Stomach (tissue), 8 donors: ENCODE measurements at regions not wholly inside any gene's neighbourhood (a gene's known extent, or its start where the extent isn't known, plus 50 kb on each side); places are given as distances from the start of the nearest gene placed in this dataset.
"Not testable (repeated sequence)": the region's sequence is repeated elsewhere in the genome, so short reads cannot be mapped to it uniquely, and the experiment has no call there.

ENCODE experiments used
- DNase-seq, 2 donors: peaks; one replicate each; pipeline versions ENCODE4 v3.0.0 to v3.0.0-alpha.2; 2013 to 2019
- H3K27ac ChIP-seq, 5 donors: fragments of 200-600 bp in 4 of 5; sonication (generic) in 4 of 5; one replicate each; pipeline ENCODE4 v1.5.1; 2013 to 2019; ENCODE audit warnings: mild to moderate bottlenecking in 1 of 5, moderate library complexity in 1 of 5
- H3K27me3 ChIP-seq, 3 donors: fragments of 200-600 bp; sonication (generic); one replicate each; pipeline ENCODE4 v1.5.1; 2017 to 2019; ENCODE audit warnings: mixed run types in 1 of 3
- H3K36me3 ChIP-seq, 4 donors: fragments of 200-600 bp; sonication (generic); 1 replicate in 3 of 4; 2 replicates in 1 of 4; pipeline ENCODE4 v1.5.1; 2016 to 2019
- H3K4me1 ChIP-seq, 4 donors: fragments of 200-600 bp; sonication (generic); one replicate each; pipeline ENCODE4 v1.5.1; 2016 to 2019
- H3K4me3 ChIP-seq, 4 donors: fragments of 200-600 bp; sonication (generic) in 3 of 4; one replicate each; pipeline ENCODE4 v1.5.1; 2016 to 2019; ENCODE audit warnings: mild to moderate bottlenecking in 1 of 4
- H3K9me3 ChIP-seq, 4 donors: fragments of 200-600 bp; sonication (generic); one replicate each; pipeline ENCODE4 v1.5.1; 2016 to 2019
- EP300 ChIP-seq: sonication (generic); formaldehyde crosslinking; IDR thresholded peaks from one replicate; pipeline ENCODE4 v1.6.1; 2017; ENCODE audit warnings: antibody characterized with exemption
- POLR2A ChIP-seq, 4 donors: fragments of 450-650 bp; IDR thresholded peaks; one replicate each; pipeline ENCODE4 v1.6.1; 2016; ENCODE audit warnings: antibody characterized with exemption in 4 of 4, control low read depth in 2 of 4, mild to moderate bottlenecking in 1 of 4, moderate library complexity in 1 of 4
- POLR2AphosphoS5 ChIP-seq, 3 donors: sonication (generic); formaldehyde crosslinking; IDR thresholded peaks; one replicate each; pipeline ENCODE4 v1.6.1; 2016; ENCODE audit warnings: antibody characterized with exemption in 3 of 3
- WGBS, 5 donors: extraction: QIAGEN DNeasy Blood & Tissue Kit in 3 of 5; methylation state at CpG; one replicate each; pipeline versions ENCODE4 v1.1.5 to v1.1.7; 2013 to 2018; 5-methylcytosine and 5-hydroxymethylcytosine counted together
- intact Hi-C: fragments of 100-400 bp; cut with DNase I; formaldehyde crosslinking; loops from one replicate; pipeline ENCODE4 v1.15.1; 2023; ENCODE audit warnings: low total_unique reads
- TF ChIP-seq, protein P1 (sequence below), 7 experiments: fragments of 450-650 bp in 4 of 7; fragments of 200-600 bp in 3 of 7; sonication (generic) in 3 of 7; IDR thresholded peaks; one replicate each; pipeline ENCODE4 v1.5.1; 2016 to 2019; ENCODE audit warnings: antibody characterized with exemption in 7 of 7, control low read depth in 2 of 7, mild to moderate bottlenecking in 1 of 7
- donor health status: healthy with polysubstance abuse.
- donor health status: Bipolar disorder and iron deficiency.
- donor health status: healthy.

DNA sequence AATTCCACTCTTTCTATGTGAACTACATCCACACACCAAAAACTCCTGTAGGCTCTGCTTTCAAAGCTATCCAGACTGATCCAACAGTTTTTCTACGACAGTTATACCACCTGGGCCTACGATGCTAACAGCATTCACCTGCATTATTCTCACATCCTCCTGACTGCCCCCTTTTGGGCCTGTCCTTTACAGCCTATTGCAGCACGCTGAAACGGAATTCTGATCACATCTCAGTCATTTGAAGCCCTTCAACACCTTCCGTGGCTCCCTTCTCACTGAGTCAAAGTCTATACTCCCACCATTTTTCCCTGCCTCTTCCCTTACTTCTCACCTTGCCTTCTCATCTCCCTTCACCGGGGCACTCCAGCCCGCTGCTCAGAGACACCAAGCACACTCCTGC, 791.3 kb upstream of the KIRREL3 start:
- Histone ChIP-seq H3K27ac (no peak overlapping the region), H3K9me3 (no peaks in the 10 kb centered on the region), H3K36me3 (no peaks in the 10 kb centered on the region), H3K4me1 (no peaks in the 10 kb centered on the region), H3K27me3 (no peaks in the 10 kb centered on the region), H3K4me3 (no peak overlapping the region)
- TF ChIP-seq, protein P1, sequence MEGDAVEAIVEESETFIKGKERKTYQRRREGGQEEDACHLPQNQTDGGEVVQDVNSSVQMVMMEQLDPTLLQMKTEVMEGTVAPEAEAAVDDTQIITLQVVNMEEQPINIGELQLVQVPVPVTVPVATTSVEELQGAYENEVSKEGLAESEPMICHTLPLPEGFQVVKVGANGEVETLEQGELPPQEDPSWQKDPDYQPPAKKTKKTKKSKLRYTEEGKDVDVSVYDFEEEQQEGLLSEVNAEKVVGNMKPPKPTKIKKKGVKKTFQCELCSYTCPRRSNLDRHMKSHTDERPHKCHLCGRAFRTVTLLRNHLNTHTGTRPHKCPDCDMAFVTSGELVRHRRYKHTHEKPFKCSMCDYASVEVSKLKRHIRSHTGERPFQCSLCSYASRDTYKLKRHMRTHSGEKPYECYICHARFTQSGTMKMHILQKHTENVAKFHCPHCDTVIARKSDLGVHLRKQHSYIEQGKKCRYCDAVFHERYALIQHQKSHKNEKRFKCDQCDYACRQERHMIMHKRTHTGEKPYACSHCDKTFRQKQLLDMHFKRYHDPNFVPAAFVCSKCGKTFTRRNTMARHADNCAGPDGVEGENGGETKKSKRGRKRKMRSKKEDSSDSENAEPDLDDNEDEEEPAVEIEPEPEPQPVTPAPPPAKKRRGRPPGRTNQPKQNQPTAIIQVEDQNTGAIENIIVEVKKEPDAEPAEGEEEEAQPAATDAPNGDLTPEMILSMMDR (IDR thresholded peaks at IDR 0.05): no peak
- TF ChIP-seq EP300 (no peak), POLR2A (IDR thresholded peaks at IDR 0.05) (no peak), POLR2AphosphoS5 (IDR thresholded peaks at IDR 0.05) (no peak)
- no peak for DNase-seq
- intact Hi-C loops: no loop called here
- 77 to 86% (median 81%) methylated on average over 7 of the region's 7 CpGs for WGBS, 5 donors

DNA sequence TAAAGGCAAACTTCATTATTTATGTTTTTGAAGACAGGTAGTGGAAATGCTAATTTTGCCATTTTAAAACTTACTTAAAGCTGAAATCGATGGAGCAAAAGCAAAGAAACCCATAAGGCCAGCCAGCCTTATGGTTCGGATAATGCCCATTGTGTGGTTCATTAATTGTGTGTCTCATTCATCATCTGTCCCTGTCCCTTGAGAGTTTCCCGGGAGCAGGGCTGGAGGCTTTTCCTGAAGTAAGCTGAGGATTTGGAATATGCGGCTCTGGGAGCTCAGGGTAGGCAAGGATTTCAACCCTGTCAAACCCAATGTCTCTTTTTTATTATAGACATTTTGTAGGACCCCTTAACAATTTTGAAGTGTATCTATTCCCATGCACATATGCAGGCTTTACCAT, 790.0 kb upstream of the KIRREL3 start:
- no peaks in the 10 kb centered on the region for H3K36me3 ChIP-seq
- no peak for DNase-seq
- no peaks in the 10 kb centered on the region for H3K4me1 ChIP-seq
- WGBS, 5 donors: 68 to 81% (median 73%) methylated on average over 4 of the region's 4 CpGs
- no peak overlapping the region for H3K4me3 ChIP-seq
- no peaks in the 10 kb centered on the region for H3K27me3 ChIP-seq
- no peaks in the 10 kb centered on the region for H3K9me3 ChIP-seq
- TF ChIP-seq POLR2AphosphoS5 (IDR thresholded peaks at IDR 0.05) (no peak), POLR2A (IDR thresholded peaks at IDR 0.05) (no peak), EP300 (no peak)
- TF ChIP-seq, protein P1 (IDR thresholded peaks at IDR 0.05): no peak
- no peak overlapping the region for H3K27ac ChIP-seq
- intact Hi-C loops: no loop called here

DNA sequence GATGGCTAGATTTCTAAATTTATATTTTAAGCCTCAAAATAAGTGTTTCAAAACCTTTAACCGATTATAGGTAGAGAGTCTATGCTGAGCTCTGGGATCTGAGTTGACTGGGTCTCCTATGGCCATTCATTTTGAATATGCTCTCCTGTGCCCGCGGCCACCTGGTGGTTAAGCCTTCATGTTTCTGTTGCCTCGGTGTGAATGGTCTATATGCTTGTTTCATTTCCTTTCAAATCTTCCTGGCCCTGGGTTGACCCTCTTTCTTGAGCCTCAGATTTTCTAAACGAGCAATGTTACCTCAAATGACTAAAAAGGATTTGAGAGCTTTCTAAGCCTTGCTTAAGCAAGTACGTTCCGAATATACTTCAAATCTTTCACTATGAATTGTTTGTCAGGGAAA, 789.4 kb upstream of the KIRREL3 start:
- no peaks in the 10 kb centered on the region for H3K9me3 ChIP-seq
- TF ChIP-seq POLR2AphosphoS5 (IDR thresholded peaks at IDR 0.05) (no peak), POLR2A (IDR thresholded peaks at IDR 0.05) (no peak), EP300 (no peak)
- TF ChIP-seq, protein P1 (IDR thresholded peaks at IDR 0.05): no peak
- H3K4me1 ChIP-seq: no peaks in the 10 kb centered on the region
- intact Hi-C loops: no loop called here
- H3K27me3 ChIP-seq: no peaks in the 10 kb centered on the region
- DNase-seq: peak in 1 of 2 donors; percentile 27
- no peaks in the 10 kb centered on the region for H3K36me3 ChIP-seq
- no peak overlapping the region for H3K27ac ChIP-seq
- 42 to 54% (median 46%) methylated on average over 7 of the region's 7 CpGs for WGBS, 5 donors
- H3K4me3 ChIP-seq: no peak overlapping the region

DNA sequence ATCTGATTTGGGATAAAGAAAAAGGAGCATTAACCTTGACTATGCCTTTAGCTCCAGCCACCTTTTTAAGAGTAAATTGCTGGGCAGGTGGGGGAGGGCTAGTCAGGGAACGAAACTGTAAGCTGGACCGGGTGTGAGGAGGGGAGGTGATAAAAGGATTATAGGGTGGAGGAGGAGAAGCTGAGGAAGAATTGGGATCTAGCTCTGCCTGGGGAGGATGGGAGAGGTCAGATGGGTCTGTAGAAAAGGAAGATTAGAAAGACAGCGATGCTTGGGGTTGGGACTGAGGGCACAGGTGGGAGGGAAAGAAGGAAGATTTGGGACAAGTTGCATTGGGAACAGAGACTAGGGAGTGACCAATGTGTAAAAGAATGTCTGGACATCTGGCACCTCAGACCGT, 772.4 kb upstream of the KIRREL3 start:
- H3K27ac ChIP-seq, H3K4me3 ChIP-seq, intact Hi-C loops, H3K27me3 ChIP-seq, H3K9me3 ChIP-seq, H3K36me3 ChIP-seq, H3K4me1 ChIP-seq, DNase-seq: not testable (repeated sequence)
- WGBS, 5 donors: 61 to 73% (median 69%) methylated on average over 4 of the region's 4 CpGs

DNA sequence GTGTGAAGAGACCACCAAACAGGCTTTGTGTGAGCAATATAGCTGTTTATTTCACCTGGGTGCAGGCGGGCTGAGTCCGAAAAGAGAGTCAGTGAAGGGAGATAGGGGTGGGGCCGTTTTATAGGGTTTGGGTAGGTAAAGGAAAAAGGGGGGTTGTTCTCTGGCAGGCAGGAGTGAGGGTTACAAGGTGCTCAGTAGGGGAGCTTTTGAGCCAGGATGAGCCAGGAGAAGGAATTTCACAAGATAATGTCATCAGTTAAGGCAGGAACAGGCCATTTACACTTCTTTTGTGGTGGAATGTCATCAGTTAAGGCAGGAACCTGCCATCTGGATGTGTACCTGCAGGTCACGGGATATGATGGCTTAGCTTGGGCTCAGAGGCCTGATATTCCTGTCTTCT, 768.4 kb upstream of the KIRREL3 start:
- intact Hi-C loops, H3K27me3 ChIP-seq, H3K4me1 ChIP-seq, H3K4me3 ChIP-seq, DNase-seq, H3K27ac ChIP-seq, H3K36me3 ChIP-seq, H3K9me3 ChIP-seq: not testable (repeated sequence)
- WGBS, 5 donors: 44 to 59% (median 58%) methylated on average over 4 of the region's 4 CpGs

DNA sequence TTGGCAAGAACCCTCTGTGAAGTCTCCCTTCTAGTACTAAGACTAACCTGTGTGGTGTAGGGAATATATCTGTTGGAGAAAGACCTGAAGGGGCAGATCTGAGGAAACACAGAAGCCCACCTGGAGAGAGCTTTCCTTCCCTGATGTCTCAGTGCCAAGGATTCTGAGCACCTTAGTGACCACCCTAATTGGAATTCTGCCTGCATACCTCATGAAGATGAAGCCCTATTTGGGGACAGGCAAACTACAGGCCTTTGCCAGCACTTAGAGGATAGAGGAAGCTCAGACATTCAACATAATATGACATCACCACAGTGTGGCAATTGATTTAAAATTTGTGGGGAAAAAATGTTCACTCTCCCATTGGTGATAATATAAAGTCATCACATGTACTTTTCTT, 766.2 kb upstream of the KIRREL3 start:
- Histone ChIP-seq H3K4me3 (no peak overlapping the region), H3K27ac (no peak overlapping the region), H3K36me3 (no peaks in the 10 kb centered on the region), H3K9me3 (no peaks in the 10 kb centered on the region), H3K27me3 (no peaks in the 10 kb centered on the region), H3K4me1 (no peaks in the 10 kb centered on the region)
- DNase-seq: no peak
- intact Hi-C loops: no loop called here
- TF ChIP-seq, protein P1 (IDR thresholded peaks at IDR 0.05): no peak
- TF ChIP-seq POLR2A (IDR thresholded peaks at IDR 0.05): no peak
- no peak for TF ChIP-seq EP300
- TF ChIP-seq POLR2AphosphoS5 (IDR thresholded peaks at IDR 0.05): no peak
